Thyroid gland (tissue), 4 donors: ENCODE measurements at regions not wholly inside any gene's neighbourhood (a gene's known extent, or its start where the extent isn't known, plus 50 kb on each side); places are given as distances from the start of the nearest gene placed in this dataset.

Source experiments
- CTCF ChIP-seq, 6 experiments: fragments of 200-600 bp in 3 of 6; fragments of 450-650 bp in 3 of 6; sonication (generic) in 3 of 6; IDR thresholded peaks; one replicate each; pipeline ENCODE4 v1.5.1; 2016 to 2019; ENCODE audit warnings: antibody characterized with exemption in 6 of 6, mild to moderate bottlenecking in 2 of 6, inconsistent platforms in 1 of 6, moderate library complexity in 1 of 6
- POLR2A ChIP-seq, 2 donors: fragments of 450-650 bp; IDR thresholded peaks; one replicate each; pipeline ENCODE4 v1.6.1; 2017; ENCODE audit warnings: antibody characterized with exemption in 2 of 2, mild to moderate bottlenecking in 2 of 2, moderate library complexity in 1 of 2

- no peak for TF ChIP-seq POLR2A (IDR thresholded peaks at IDR 0.05)
- TF ChIP-seq CTCF (IDR thresholded peaks at IDR 0.05), result no peak
Observed at GRCh38 chr10:128943111-128943510, 523.9 kb upstream of the MGMT start.
